ENCODE measurements at regions not wholly inside any gene's neighbourhood (a gene's known extent, or its start where the extent isn't known, plus 50 kb on each side); places are given as distances from the start of the nearest gene placed in this dataset.
"Not testable (repeated sequence)": the region's sequence is repeated elsewhere in the genome, so short reads cannot be mapped to it uniquely, and the experiment has no call there.

DNA sequence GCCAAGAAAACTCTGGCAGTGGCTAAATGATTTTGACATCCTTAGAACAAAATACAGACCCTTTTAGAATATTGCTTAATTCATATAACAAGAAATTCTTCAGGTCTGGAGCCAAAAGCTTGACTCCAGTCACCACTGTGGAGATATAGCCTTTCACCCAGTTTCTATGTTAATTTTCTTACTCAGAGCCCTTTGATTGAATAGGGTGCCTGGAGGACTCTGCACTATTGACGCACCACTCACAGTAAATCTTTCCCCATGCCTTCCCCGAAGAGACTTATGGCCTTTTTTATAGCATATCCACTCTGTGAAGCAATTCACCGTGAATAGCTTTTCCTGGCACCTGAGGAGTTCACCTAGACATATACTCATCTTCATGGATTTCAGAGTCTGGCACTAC lies 613.8 kb downstream of the ZWINT start:
- H3K4me3 ChIP-seq (ENCODE audit: low read length) = no peak overlapping the region
- peak; percentile 14 for DNase-seq (ENCODE audit: low read depth)
- TF ChIP-seq CTCF (IDR thresholded peaks at IDR 0.05; ENCODE audit: insufficient read depth, low read depth, low read length, missing control alignments) = no peak

- no peak for DNase-seq (ENCODE audit: low read depth)
- TF ChIP-seq CTCF (IDR thresholded peaks at IDR 0.05; ENCODE audit: insufficient read depth, low read depth, low read length, missing control alignments) = no peak
- no peak overlapping the region for H3K4me3 ChIP-seq (ENCODE audit: low read length)
These were observed 615.1 kb downstream of the ZWINT start for GRCh38 chr10:55746002-55746401.

DNA sequence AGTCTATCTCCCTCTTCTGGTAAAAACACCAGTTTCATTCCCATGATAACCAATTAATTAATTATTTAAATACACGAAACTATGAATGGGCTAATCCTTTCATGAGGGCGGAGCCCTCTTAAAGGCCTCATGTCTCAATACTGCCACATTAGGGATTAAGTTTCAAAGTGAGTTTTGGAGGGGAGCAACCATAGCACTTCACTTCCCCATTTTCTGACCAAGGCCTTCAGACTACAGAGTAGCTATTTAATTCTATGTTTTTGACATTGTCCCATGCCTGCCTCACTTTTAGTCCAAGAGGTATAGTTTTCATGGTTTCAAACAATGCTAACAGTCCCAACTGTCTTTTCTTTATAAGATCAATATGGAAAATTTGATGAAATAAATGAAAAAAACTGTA lies 618.6 kb downstream of the ZWINT start:
- TF ChIP-seq CTCF (IDR thresholded peaks at IDR 0.05; ENCODE audit: insufficient read depth, low read depth, low read length, missing control alignments) = no peak
- DNase-seq (ENCODE audit: low read depth) = no peak
- H3K4me3 ChIP-seq (ENCODE audit: low read length) = no peak overlapping the region

- TF ChIP-seq CTCF (IDR thresholded peaks at IDR 0.05; ENCODE audit: insufficient read depth, low read depth, low read length, missing control alignments) = peak; percentile 36
- DNase-seq (ENCODE audit: low read depth) = peak; percentile 21
- not testable (repeated sequence) for H3K4me3 ChIP-seq (ENCODE audit: low read length)
These were observed 620.3 kb downstream of the ZWINT start for GRCh38 chr10:55740767-55741166.

DNA sequence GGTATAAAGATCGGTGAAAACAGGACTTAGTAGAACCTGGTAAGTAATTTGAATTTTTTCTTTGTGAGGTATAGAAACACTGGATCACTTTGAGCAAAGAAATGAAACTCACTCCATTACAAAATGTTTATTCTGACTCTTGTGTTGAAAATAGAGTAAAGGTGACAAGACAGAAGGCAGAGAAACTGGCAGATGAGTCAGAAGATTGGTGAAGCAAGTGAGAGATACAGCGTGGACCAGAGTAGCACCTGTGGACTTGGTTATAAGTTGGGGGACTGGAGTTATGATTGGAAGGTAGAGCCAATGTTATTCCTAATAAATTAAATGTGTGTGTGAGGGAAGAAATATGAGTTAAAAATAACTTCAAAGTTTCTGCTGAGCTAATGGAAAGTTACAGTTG lies 620.9 kb downstream of the ZWINT start:
- DNase-seq (ENCODE audit: low read depth) = peak; percentile 11
- H3K4me3 ChIP-seq (ENCODE audit: low read length) = no peak overlapping the region
- TF ChIP-seq CTCF (IDR thresholded peaks at IDR 0.05; ENCODE audit: insufficient read depth, low read depth, low read length, missing control alignments) = no peak

- no peak for TF ChIP-seq CTCF (IDR thresholded peaks at IDR 0.05; ENCODE audit: insufficient read depth, low read depth, low read length, missing control alignments)
- H3K4me3 ChIP-seq (ENCODE audit: low read length) = no peak overlapping the region
- DNase-seq (ENCODE audit: low read depth) = no peak
These were observed 626.9 kb downstream of the ZWINT start for GRCh38 chr10:55734112-55734511.

DNA sequence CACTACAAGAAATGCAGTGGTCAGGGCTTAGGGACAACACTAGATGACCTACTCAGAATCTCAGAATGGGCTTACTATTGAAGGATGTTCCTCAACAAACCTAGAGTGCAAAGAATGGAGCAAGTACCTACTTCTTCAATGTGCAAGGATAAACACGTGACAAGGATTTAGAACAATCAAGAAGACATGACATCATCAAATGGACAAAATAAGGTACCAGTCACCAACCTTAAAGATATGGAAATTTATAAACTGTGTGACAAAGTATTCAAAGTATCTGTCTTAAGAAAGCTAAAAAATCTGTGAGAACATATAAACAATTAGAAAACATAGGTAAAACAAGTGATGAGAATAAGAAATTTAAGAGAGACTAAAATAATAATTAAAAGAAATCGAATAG lies 656.1 kb downstream of the ZWINT start:
- H3K4me3 ChIP-seq (ENCODE audit: low read length) = no peak overlapping the region
- TF ChIP-seq CTCF (IDR thresholded peaks at IDR 0.05; ENCODE audit: insufficient read depth, low read depth, low read length, missing control alignments) = no peak
- no peak for DNase-seq (ENCODE audit: low read depth)

All from epithelial cell of esophagus (primary cell).